Bone marrow (tissue), 2 donors: ENCODE measurements at regions not wholly inside any gene's neighbourhood (a gene's known extent, or its start where the extent isn't known, plus 50 kb on each side); places are given as distances from the start of the nearest gene placed in this dataset.
A peak's percentile ranks its signal among the peaks of the same experiment; 100 is the strongest.
"Not testable (repeated sequence)": the region's sequence is repeated elsewhere in the genome, so short reads cannot be mapped to it uniquely, and the experiment has no call there.

Experiments
- DNase-seq, 2 donors: peaks; one replicate each; lab custom pipeline; 2025; lab: John Stamatoyannopoulos, UW

DNA sequence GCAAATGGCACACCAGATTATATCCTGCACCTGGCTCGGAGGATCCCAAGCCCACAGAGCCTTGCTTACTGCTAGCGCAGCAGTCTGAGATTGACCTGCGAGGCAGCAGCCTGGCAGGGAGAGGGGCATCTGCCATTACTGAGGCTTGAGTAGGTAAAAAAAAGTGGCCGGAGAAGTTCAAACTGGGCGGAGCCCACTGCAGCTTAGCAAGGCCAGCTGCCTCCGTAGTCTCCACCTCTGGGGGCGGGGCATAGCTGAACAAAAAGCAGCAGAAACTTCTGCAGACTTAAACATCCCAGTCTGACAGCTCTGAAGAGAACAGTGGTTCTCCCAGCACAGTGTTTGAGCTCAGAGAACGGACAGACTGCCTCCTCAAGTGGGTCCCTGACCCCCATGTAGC lies 85.4 kb upstream of the TMEM170B start:
- DNase-seq, result not testable (repeated sequence)

DNA sequence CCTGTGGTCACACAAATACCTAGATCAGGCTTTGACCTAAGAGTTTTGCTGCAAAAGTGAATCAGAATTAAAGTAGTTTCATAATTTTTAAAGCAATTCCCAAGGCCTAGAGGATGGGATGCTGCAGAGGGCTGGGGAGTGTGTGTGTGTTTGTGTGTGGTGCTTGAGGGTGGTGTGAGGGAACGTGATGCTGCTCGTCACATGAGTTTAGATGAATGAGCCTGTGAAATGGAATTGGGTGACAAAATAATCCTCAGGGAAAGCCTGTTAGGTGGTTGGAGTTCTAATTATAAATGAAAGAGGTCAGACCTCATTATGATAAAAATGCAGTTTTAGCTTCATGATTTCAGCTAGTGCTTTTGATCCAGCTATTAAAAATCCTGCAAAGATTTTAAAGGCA lies 87.5 kb upstream of the TMEM170B start:
- DNase-seq, result no peak

DNA sequence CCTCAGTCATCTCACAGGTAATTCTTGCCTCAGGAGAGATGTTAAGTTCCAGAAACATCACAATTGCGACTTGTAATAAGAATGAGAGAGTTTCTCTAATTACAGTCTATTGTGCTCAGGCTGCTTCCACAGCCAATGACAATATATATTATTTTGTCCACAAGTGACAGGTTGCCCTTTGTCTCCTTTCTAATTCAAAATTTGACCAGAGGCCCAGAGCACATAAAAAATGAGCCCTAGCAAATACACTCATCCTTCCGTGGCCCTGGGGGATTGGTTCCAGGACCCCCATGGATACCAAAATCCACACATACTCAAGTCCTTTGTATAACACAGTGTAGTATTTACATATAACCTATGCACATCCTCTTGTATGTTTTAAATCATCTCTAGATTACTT lies 88.1 kb upstream of the TMEM170B start:
- DNase-seq, result no peak

DNA sequence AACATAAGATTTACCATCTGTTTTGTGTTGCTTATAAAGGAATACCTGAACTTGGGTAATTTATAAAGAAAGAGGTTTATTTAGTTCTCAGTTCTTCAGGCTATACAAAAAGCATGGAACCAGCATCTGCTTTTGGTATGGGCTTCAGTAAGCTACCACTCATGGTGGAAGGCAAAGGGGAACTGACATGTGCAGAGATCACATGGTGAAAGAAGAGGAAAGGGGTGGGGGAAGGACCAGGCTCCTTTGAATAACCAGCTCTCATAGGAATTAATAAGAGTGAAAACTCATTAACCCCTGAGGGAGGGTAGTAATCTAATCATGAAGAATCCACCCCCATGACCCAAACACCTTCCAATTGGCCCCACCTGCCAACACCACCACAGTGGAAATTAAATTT lies 89.5 kb upstream of the TMEM170B start:
- DNase-seq, result no peak

- DNase-seq, result no peak
Measured at GRCh38 chr6:11447265-11447664, 90.3 kb upstream of the TMEM170B start.

DNA sequence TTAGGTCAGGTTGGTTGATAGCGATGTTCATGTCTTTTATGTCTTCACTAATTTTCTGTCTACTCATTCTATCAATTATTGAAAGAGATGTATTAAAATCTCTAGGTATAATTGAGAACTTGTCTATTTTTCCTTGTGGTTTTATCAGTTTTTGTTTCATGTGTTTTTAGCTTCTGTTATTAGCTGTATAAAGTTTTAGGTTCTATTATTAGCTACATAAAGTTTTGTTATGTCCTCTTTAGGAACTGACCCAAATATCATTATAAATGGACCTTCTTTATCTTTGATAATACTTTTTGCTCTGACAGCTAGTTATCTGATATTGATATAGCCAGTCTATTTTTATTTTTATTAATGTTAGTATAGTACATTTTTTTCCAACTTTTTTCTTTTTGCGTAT lies 92.4 kb upstream of the TMEM170B start:
- DNase-seq, result no peak

- not testable (repeated sequence) for DNase-seq
Measured at GRCh38 chr6:11443125-11443524, 94.4 kb upstream of the TMEM170B start.

DNA sequence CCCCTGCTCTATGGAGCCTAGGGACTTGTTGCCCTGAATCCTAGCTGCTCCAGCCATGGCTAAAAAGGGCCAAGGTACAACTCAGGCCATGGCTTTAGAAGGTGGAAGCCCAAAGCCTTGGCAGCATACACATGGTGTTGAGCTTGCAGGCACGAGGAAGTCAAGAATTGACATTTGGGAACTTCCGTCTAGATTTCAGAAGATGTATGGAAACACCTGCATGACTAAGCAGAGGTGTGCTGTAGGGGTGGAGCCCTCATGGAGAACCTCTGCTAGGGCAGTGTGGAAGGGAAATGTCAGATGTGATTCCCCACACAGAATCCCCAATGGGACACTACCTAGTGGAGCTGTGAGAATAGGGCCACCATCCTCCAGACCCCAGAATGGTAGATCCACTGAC lies 95.1 kb upstream of the TMEM170B start:
- no peak for DNase-seq

DNA sequence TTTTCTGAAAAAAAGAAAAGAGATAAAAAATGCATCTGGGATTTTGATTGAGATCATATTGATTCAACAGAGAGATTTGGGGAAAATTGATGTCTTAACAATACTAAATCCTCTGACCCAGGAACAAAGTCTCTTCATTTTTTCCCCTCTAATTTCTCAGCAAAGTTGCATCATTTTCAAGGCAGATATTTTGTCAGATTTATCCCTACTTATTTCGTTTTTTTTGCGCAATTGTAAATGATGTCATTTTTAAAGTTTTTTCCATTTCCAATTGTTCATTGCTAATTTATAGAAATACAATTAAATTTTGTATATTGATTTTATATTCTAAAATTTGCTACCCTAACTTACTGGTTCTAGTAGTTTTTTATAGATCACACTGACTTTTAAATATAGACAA lies 97.7 kb upstream of the TMEM170B start:
- no peak for DNase-seq

GRCh38 chr6:11439017-11439420 lies 98.5 kb upstream of the TMEM170B start:
- peak in 1 of 2 donors; percentile 17 for DNase-seq

- no peak for DNase-seq
Measured at GRCh38 chr6:11437824-11438459, 99.6 kb upstream of the TMEM170B start.

DNA sequence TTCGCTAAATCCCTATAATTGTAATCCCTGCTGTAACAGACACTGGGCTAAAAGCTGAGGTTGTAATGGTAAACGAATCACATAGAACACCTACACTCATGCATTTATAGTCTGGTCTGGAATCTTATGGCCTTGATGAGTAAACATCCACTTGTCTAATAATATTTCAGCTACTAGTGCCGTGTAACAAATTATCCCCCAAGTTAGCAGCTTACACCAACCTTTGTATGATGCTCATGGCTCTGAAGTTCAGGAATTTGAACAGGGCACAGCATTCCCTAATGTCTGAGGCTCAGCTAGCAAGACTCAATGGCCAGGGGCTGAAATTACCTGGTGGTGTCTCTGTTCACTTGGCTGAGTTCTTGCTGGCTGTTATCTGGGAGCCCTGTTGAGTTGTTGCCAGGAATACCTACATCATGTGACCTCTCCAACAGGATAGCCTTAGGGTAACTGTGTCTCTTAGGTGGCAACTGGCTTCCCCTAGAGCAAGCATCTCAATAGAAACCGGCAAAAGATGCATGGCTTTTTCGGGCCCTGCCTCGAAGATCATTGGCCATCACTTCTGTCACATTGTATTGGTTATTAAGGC lies 100.9 kb upstream of the TMEM170B start:
- no peak for DNase-seq

DNA sequence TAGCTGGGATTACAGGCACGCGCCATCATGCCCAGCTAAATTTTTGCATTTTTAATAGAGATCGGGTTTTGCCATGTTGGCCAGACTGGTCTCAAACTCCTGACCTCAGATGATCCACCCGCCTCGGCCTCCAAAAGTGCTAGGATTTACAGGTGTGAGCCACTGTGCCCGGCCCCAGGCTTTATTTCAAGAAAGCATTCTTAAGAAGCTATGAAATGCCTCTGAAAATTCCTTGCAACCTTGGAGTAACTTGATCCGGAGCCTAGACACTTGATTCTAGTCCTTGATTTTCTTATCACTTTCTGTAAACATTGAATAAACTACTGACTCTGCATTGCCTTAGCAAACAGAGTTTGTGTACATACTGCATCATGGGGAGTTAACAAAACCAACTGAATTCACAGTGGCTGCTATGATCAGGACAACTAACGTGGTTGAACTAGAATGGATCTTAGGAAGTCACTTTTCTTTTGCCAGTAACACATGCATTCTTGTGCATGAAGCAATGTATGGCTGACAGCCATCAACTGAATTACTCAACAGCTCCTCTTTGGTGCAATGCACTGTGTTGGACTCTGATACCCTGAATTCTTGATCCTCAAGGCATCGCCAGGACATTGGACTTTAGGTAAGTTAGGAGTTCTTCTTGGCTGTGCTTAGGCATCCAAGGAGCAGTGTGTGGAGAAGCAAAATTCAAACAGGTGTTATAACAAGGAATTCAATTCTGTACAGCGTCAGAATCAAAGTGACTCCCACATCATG lies 102.8 kb upstream of the TMEM170B start:
- no peak for DNase-seq

DNA sequence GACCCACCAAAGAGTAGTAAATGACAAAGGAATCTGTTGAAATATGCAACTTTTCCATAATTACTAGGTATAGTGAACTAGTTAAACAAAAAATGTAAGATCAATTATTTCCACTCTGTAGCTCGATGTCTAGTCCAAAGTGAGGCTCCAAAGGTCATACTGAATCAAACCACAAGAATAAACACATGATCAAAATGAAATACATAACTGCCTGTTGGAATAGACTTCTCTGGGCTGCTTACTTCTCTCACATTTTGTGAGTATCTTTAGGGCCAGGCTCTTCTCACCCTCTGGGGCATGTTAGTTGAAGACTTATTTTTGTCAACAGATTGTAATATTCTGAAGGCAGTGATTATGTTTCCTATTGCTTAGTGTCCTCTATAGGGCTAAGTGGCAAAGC lies 103.7 kb upstream of the TMEM170B start:
- DNase-seq, result no peak

- DNase-seq, result no peak
Measured at GRCh38 chr6:11432713-11433450, 104.7 kb upstream of the TMEM170B start.

DNA sequence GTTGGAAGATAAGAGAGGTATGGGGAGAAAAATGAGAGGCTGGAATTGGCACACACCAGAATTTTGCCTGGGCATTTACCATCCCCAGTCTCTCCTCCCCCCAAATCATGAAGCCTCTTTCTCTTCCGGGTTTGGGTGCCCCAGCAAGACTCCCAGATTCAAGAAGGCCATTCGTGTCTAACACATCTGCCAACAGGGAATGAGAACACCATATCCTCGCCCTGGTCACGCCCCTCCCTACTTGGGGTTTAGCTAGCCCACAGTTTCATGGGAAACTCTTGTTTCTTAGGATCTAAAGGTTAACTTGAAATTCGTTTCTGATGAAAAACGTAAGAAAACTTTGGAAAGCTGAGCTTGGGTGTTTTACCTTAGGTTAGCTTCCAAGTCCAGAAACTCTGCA lies 105.5 kb upstream of the TMEM170B start:
- no peak for DNase-seq

DNA sequence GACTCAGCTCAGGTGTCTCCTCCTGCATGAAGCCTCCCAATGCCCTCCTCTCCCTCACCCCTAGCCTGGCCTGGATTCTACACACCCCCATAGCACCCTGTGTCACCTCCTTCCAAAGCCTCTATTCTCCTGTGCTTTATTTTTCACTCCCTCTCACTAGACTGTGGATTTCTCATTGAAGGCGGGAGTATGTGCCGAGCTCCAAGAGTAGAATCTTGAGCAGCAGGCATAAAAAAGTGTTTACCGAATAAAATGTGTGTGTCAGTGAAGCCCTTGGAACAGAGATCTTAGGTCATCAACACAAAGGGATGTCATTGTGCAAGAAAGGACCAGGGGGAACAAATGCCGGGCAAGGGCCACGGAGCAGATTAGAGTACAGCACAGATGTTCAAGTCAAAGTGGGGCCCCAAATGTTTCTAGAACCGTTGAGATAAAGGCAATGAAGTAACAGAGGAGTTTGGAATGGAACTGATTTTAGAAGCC lies 106.1 kb upstream of the TMEM170B start:
- DNase-seq, result no peak

GRCh38 chr6:11430036-11430435 lies 107.5 kb upstream of the TMEM170B start:
- DNase-seq, result no peak

- DNase-seq, result no peak
Measured at GRCh38 chr6:11429577-11429976, 108.0 kb upstream of the TMEM170B start.

- no peak for DNase-seq
Measured at GRCh38 chr6:11428895-11429294, 108.7 kb upstream of the TMEM170B start.

DNA sequence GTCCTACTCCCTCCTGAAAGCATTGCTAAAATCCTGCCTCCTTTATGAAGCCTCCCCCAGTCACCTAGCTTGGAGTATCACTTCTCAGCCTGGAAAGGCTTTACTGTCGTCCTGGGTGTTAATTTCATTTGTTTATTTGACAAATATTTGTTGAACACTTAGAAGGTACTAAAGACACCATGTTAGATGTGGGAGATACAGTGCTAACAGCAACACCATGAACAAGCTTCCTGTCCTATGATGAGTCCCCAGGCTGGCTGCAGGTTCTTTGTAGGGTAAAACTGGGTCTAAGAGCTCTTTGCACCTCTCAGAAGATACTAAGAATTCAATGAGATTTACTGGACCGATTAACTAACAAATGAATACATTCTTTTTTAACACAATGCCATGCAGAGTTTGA lies 109.2 kb upstream of the TMEM170B start:
- no peak for DNase-seq

GRCh38 chr6:11427723-11428245 lies 109.8 kb upstream of the TMEM170B start:
- DNase-seq, result no peak
